NCI-H1417 (cell line): ENCODE measurements at regions not wholly inside any gene's neighbourhood (a gene's known extent, or its start where the extent isn't known, plus 50 kb on each side); places are given as distances from the start of the nearest gene placed in this dataset.

Source experiments
- DNase-seq, 3 experiments: peaks; one replicate each; lab custom pipeline; 2025; lab: John Stamatoyannopoulos, UW

- DNase-seq = no peak
Observed at GRCh38 chr10:15462253-15462897, 91.3 kb upstream of the FAM171A1 start.

GRCh38 chr10:15461353-15462108 is 90.4 kb upstream of the FAM171A1 start:
- DNase-seq = no peak

- DNase-seq = no peak
Observed at GRCh38 chr10:15460661-15461060, 89.6 kb upstream of the FAM171A1 start.

- DNase-seq = no peak
Observed at GRCh38 chr10:15459218-15459617, 88.1 kb upstream of the FAM171A1 start.

- no peak for DNase-seq
Observed at GRCh38 chr10:15457382-15457781, 86.3 kb upstream of the FAM171A1 start.

- DNase-seq = no peak
Observed at GRCh38 chr10:15455456-15455855, 84.4 kb upstream of the FAM171A1 start.

GRCh38 chr10:15453926-15454325 is 82.8 kb upstream of the FAM171A1 start:
- DNase-seq = no peak

GRCh38 chr10:15453457-15453856 is 82.4 kb upstream of the FAM171A1 start:
- DNase-seq = no peak

- no peak for DNase-seq
Observed at GRCh38 chr10:15452545-15452944, 81.5 kb upstream of the FAM171A1 start.

GRCh38 chr10:15451137-15452094 is 80.3 kb upstream of the FAM171A1 start:
- peak in 2 of 3 experiments; percentile 2 to 52 for DNase-seq

GRCh38 chr10:15448598-15448997 is 77.5 kb upstream of the FAM171A1 start:
- no peak for DNase-seq

- DNase-seq = no peak
Observed at GRCh38 chr10:15445006-15445390, 73.9 kb upstream of the FAM171A1 start.

GRCh38 chr10:15444105-15445005 is 73.3 kb upstream of the FAM171A1 start:
- no peak for DNase-seq

- DNase-seq = no peak
Observed at GRCh38 chr10:15442056-15442455, 71.0 kb upstream of the FAM171A1 start.

- no peak for DNase-seq
Observed at GRCh38 chr10:15440204-15440711, 69.2 kb upstream of the FAM171A1 start.

- DNase-seq = no peak
Observed at GRCh38 chr10:15439341-15439842, 68.3 kb upstream of the FAM171A1 start.

GRCh38 chr10:15436696-15437095 is 65.6 kb upstream of the FAM171A1 start:
- no peak for DNase-seq

- DNase-seq = peak; percentile 9 to 71 (median 18)
Observed at GRCh38 chr10:15433850-15434537, 62.9 kb upstream of the FAM171A1 start.

- no peak for DNase-seq
Observed at GRCh38 chr10:15432266-15432665, 61.2 kb upstream of the FAM171A1 start.
